ENCODE measurements at regions not wholly inside any gene's neighbourhood (a gene's known extent, or its start where the extent isn't known, plus 50 kb on each side); places are given as distances from the start of the nearest gene placed in this dataset.
"Not testable (repeated sequence)": the region's sequence is repeated elsewhere in the genome, so short reads cannot be mapped to it uniquely, and the experiment has no call there.

- Histone ChIP-seq H3K4me3 (ENCODE audit: insufficient read depth, low read depth, low read length) (no peak overlapping the region), H3K36me3 (ENCODE audit: control insufficient read depth, insufficient read depth, low read length) (no peaks in the 10 kb centered on the region), H3K27me3 (ENCODE audit: control insufficient read depth, insufficient read depth, low read length, poor library complexity, severe bottlenecking) (no peaks in the 10 kb centered on the region), H3K27ac (ENCODE audit: insufficient read depth, low read depth, low read length, poor library complexity, severe bottlenecking) (no peak overlapping the region), H3K4me1 (ENCODE audit: control insufficient read depth, insufficient read depth, low read length) (peaks cover 8% of the 10 kb centered on the region), H3K9me3 (ENCODE audit: control insufficient read depth, low read length) (no peaks in the 10 kb centered on the region)
- 97 to 99% methylated on average over 4 to 6 of the region's 6 CpGs for WGBS, 2 experiments
Observed at GRCh38 chr17:71872843-71873485, 247.9 kb upstream of the SOX9 start.

GRCh38 chr17:71874773-71875172 is 246.0 kb upstream of the SOX9 start:
- H3K36me3 ChIP-seq (ENCODE audit: control insufficient read depth, insufficient read depth, low read length); H3K9me3 ChIP-seq (ENCODE audit: control insufficient read depth, low read length); H3K4me3 ChIP-seq (ENCODE audit: insufficient read depth, low read depth, low read length); H3K4me1 ChIP-seq (ENCODE audit: control insufficient read depth, insufficient read depth, low read length); H3K27me3 ChIP-seq (ENCODE audit: control insufficient read depth, insufficient read depth, low read length, poor library complexity, severe bottlenecking); H3K27ac ChIP-seq (ENCODE audit: insufficient read depth, low read depth, low read length, poor library complexity, severe bottlenecking): not testable (repeated sequence)
- 86 to 93% methylated on average over 2 of the region's 2 CpGs for WGBS, 2 experiments

- Histone ChIP-seq H3K4me3 (ENCODE audit: insufficient read depth, low read depth, low read length) (no peak overlapping the region), H3K4me1 (ENCODE audit: control insufficient read depth, insufficient read depth, low read length) (no peaks in the 10 kb centered on the region), H3K9me3 (ENCODE audit: control insufficient read depth, low read length) (no peaks in the 10 kb centered on the region), H3K27ac (ENCODE audit: insufficient read depth, low read depth, low read length, poor library complexity, severe bottlenecking) (no peak overlapping the region), H3K27me3 (ENCODE audit: control insufficient read depth, insufficient read depth, low read length, poor library complexity, severe bottlenecking) (no peaks in the 10 kb centered on the region), H3K36me3 (ENCODE audit: control insufficient read depth, insufficient read depth, low read length) (no peaks in the 10 kb centered on the region)
- WGBS, 2 experiments: 95 to 98% methylated on average over 1 of the region's 1 CpG
Observed at GRCh38 chr17:71878271-71878670, 242.5 kb upstream of the SOX9 start.

DNA sequence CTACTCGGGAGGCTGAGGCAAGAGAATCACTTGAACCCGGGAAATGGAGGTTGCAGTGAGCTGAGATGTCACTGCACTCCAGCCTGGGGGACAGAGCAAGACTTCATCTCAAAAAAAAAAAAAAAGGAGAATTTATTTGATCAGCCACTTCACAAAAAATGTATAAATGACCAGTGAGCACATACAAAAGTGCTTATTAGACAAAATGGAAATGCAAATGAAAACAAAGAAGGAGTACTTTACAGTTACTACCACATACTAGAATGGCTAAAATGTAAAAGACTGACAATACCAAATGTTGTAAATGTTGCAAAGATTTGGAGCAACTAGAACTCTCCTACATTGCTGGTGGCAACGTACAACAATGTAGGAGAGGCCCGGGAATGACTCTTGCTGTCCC is 241.8 kb upstream of the SOX9 start:
- Histone ChIP-seq H3K9me3 (ENCODE audit: control insufficient read depth, low read length) (no peaks in the 10 kb centered on the region), H3K27me3 (ENCODE audit: control insufficient read depth, insufficient read depth, low read length, poor library complexity, severe bottlenecking) (no peaks in the 10 kb centered on the region), H3K27ac (ENCODE audit: insufficient read depth, low read depth, low read length, poor library complexity, severe bottlenecking) (no peak overlapping the region), H3K36me3 (ENCODE audit: control insufficient read depth, insufficient read depth, low read length) (no peaks in the 10 kb centered on the region), H3K4me3 (ENCODE audit: insufficient read depth, low read depth, low read length) (no peak overlapping the region), H3K4me1 (ENCODE audit: control insufficient read depth, insufficient read depth, low read length) (no peaks in the 10 kb centered on the region)
- 93 to 97% methylated on average over 4 of the region's 4 CpGs for WGBS, 2 experiments

- H3K4me1 ChIP-seq (ENCODE audit: control insufficient read depth, insufficient read depth, low read length): no peaks in the 10 kb centered on the region
- H3K36me3 ChIP-seq (ENCODE audit: control insufficient read depth, insufficient read depth, low read length): no peaks in the 10 kb centered on the region
- no peak overlapping the region for H3K4me3 ChIP-seq (ENCODE audit: insufficient read depth, low read depth, low read length)
- H3K9me3 ChIP-seq (ENCODE audit: control insufficient read depth, low read length): no peaks in the 10 kb centered on the region
- H3K27me3 ChIP-seq (ENCODE audit: control insufficient read depth, insufficient read depth, low read length, poor library complexity, severe bottlenecking): no peaks in the 10 kb centered on the region
- H3K27ac ChIP-seq (ENCODE audit: insufficient read depth, low read depth, low read length, poor library complexity, severe bottlenecking): no peak overlapping the region
- WGBS, 2 experiments: 58 to 60% methylated on average over 3 of the region's 3 CpGs
Observed at GRCh38 chr17:71881041-71881440, 239.8 kb upstream of the SOX9 start.

GRCh38 chr17:71881581-71881980 is 239.2 kb upstream of the SOX9 start:
- WGBS, 2 experiments: 90 to 91% methylated on average over 2 of the region's 2 CpGs
- H3K27me3 ChIP-seq (ENCODE audit: control insufficient read depth, insufficient read depth, low read length, poor library complexity, severe bottlenecking): no peaks in the 10 kb centered on the region
- no peaks in the 10 kb centered on the region for H3K9me3 ChIP-seq (ENCODE audit: control insufficient read depth, low read length)
- H3K36me3 ChIP-seq (ENCODE audit: control insufficient read depth, insufficient read depth, low read length): no peaks in the 10 kb centered on the region
- no peak overlapping the region for H3K27ac ChIP-seq (ENCODE audit: insufficient read depth, low read depth, low read length, poor library complexity, severe bottlenecking)
- H3K4me1 ChIP-seq (ENCODE audit: control insufficient read depth, insufficient read depth, low read length): no peaks in the 10 kb centered on the region
- H3K4me3 ChIP-seq (ENCODE audit: insufficient read depth, low read depth, low read length): no peak overlapping the region

DNA sequence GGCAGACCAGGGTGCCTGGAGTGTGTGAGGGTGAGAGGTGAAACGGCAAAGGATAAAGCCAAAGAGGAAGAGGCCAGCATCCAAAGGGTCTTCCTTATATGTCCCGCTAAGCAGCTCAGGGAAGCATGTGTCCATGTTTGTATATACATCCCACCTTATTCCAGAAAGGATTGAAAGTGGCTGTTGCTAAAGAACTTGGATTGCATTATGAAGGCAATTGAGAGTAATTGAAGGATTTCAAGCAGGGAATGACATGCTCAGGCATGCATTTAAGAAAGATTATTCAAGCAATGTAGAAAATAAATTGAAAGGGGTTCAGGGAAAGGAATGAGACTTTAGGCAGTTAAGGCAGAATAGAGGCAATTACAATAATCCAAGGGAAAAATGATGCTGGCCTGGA is 237.6 kb upstream of the SOX9 start:
- WGBS, 2 experiments: 91 to 92% methylated on average over 2 of the region's 2 CpGs
- H3K4me1 ChIP-seq (ENCODE audit: control insufficient read depth, insufficient read depth, low read length): no peaks in the 10 kb centered on the region
- no peaks in the 10 kb centered on the region for H3K36me3 ChIP-seq (ENCODE audit: control insufficient read depth, insufficient read depth, low read length)
- no peaks in the 10 kb centered on the region for H3K9me3 ChIP-seq (ENCODE audit: control insufficient read depth, low read length)
- no peaks in the 10 kb centered on the region for H3K27me3 ChIP-seq (ENCODE audit: control insufficient read depth, insufficient read depth, low read length, poor library complexity, severe bottlenecking)
- no peak overlapping the region for H3K27ac ChIP-seq (ENCODE audit: insufficient read depth, low read depth, low read length, poor library complexity, severe bottlenecking)
- H3K4me3 ChIP-seq (ENCODE audit: insufficient read depth, low read depth, low read length): no peak overlapping the region

DNA sequence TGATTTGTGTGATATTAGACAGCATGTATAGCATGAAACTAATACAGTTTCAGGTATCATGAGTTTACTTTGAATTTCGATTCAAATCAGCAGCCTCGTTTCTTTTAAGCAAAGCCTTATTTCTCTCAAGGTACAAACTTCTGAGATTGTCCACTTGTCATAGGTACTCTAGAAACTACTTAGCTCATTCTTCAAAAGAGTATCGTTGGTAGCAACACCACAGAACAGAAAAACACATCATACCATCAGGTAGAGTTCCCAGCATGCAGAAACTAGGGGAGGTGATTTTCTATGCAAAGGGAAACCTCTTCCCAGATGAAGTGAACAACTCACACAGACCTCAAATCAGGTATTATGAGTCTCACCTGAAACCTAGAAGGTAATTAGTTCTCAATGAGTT is 237.0 kb upstream of the SOX9 start:
- Histone ChIP-seq H3K4me1 (ENCODE audit: control insufficient read depth, insufficient read depth, low read length) (no peaks in the 10 kb centered on the region), H3K27ac (ENCODE audit: insufficient read depth, low read depth, low read length, poor library complexity, severe bottlenecking) (no peak overlapping the region), H3K9me3 (ENCODE audit: control insufficient read depth, low read length) (no peaks in the 10 kb centered on the region), H3K4me3 (ENCODE audit: insufficient read depth, low read depth, low read length) (no peak overlapping the region), H3K27me3 (ENCODE audit: control insufficient read depth, insufficient read depth, low read length, poor library complexity, severe bottlenecking) (no peaks in the 10 kb centered on the region), H3K36me3 (ENCODE audit: control insufficient read depth, insufficient read depth, low read length) (no peaks in the 10 kb centered on the region)
- 93 to 98% methylated on average over 3 of the region's 3 CpGs for WGBS, 2 experiments

- no peaks in the 10 kb centered on the region for H3K9me3 ChIP-seq (ENCODE audit: control insufficient read depth, low read length)
- H3K4me3 ChIP-seq (ENCODE audit: insufficient read depth, low read depth, low read length): no peak overlapping the region
- H3K36me3 ChIP-seq (ENCODE audit: control insufficient read depth, insufficient read depth, low read length): no peaks in the 10 kb centered on the region
- no peak overlapping the region for H3K27ac ChIP-seq (ENCODE audit: insufficient read depth, low read depth, low read length, poor library complexity, severe bottlenecking)
- no peaks in the 10 kb centered on the region for H3K27me3 ChIP-seq (ENCODE audit: control insufficient read depth, insufficient read depth, low read length, poor library complexity, severe bottlenecking)
- no peaks in the 10 kb centered on the region for H3K4me1 ChIP-seq (ENCODE audit: control insufficient read depth, insufficient read depth, low read length)
Observed at GRCh38 chr17:71885662-71886061, 235.2 kb upstream of the SOX9 start.

DNA sequence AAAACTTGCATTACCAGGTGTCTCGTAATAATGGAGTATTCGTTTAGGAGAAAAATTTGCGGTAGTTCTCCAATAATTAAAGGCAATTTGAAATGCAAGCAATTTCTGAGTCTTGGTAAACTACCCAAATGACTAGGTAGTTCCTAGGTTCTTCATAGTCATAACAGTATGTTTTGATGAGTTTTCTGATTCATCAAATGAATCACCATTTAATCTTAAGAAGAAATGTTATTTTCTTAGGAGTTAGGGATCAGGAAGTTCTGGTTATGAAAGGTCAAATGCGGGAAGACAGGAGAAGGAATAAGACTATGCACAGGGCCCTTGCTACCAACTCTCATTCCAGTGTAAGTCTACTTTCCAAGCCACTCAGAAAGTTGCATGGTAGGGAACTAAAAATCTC is 221.5 kb upstream of the SOX9 start:
- Histone ChIP-seq H3K27me3 (ENCODE audit: control insufficient read depth, insufficient read depth, low read length, poor library complexity, severe bottlenecking) (no peaks in the 10 kb centered on the region), H3K36me3 (ENCODE audit: control insufficient read depth, insufficient read depth, low read length) (no peaks in the 10 kb centered on the region), H3K4me1 (ENCODE audit: control insufficient read depth, insufficient read depth, low read length) (peaks cover 3% of the 10 kb centered on the region), H3K4me3 (ENCODE audit: insufficient read depth, low read depth, low read length) (no peak overlapping the region), H3K27ac (ENCODE audit: insufficient read depth, low read depth, low read length, poor library complexity, severe bottlenecking) (no peak overlapping the region), H3K9me3 (ENCODE audit: control insufficient read depth, low read length) (no peaks in the 10 kb centered on the region)
- 90 to 96% methylated on average over 4 of the region's 4 CpGs for WGBS, 2 experiments

Data from ectodermal cell (in vitro differentiated cells).